B cell (primary cell): ENCODE measurements at regions not wholly inside any gene's neighbourhood (a gene's known extent, or its start where the extent isn't known, plus 50 kb on each side); places are given as distances from the start of the nearest gene placed in this dataset.

Experiments
- ATAC-seq: fragments of 200-7000 bp; cut with Tn5 transposase; one replicate; pipeline ENCODE4 v1.10.0; 2021; ENCODE audit warnings: low read depth, mild to moderate bottlenecking, moderate number of reproducible peaks, moderate library complexity
- CTCF ChIA-PET: fragments of 350-600 bp; sonication (Branson Sonifier 250); formaldehyde crosslinking; loops from one replicate; lab custom pipeline; 2021; ENCODE audit warnings: antibody characterized with exemption, inconsistent platforms; lab: Charles Lee
- POLR2A ChIA-PET: fragments of 350-600 bp; sonication (Branson Sonifier 250); formaldehyde crosslinking; loops from one replicate; lab custom pipeline; 2021; ENCODE audit warnings: antibody characterized with exemption; lab: Charles Lee
- DNase-seq: peaks from one replicate; pipeline ENCODE4 v3.0.0; 2013
- H2AFZ ChIP-seq: 2 replicates; pipeline ENCODE4 v1.6.1; 2012; ENCODE audit warnings: mild to moderate bottlenecking, low read depth, low read length; ENCODE audit not compliant: insufficient read depth, poor library complexity, severe bottlenecking
- H3K27ac ChIP-seq, 2 donors: 1 replicate in 1 of 2; 2 replicates in 1 of 2; pipeline ENCODE4 v1.5.1; 2012 to 2013; ENCODE audit warnings: low read length in 2 of 2, mild to moderate bottlenecking in 2 of 2, moderate library complexity in 1 of 2
- H3K27me3 ChIP-seq, 4 experiments: fragments of 200-600 bp in 1 of 4; sonication (generic) in 1 of 4; replicated peaks in 1 of 4; 1 replicate in 2 of 4; 2 replicates in 2 of 4; pipeline versions ENCODE4 v1.6.1 to v1.7.0; 2013 to 2016; ENCODE audit warnings: low read length in 3 of 4, mild to moderate bottlenecking in 2 of 4, mixed read lengths in 1 of 4, moderate library complexity in 1 of 4; ENCODE audit not compliant: insufficient read depth in 4 of 4, control insufficient read depth in 3 of 4; ENCODE audit errors: control extremely low read depth in 1 of 4
- H3K36me3 ChIP-seq, 2 experiments: replicated peaks in 1 of 2; 1 replicate in 1 of 2; 2 replicates in 1 of 2; pipeline versions ENCODE4 v1.6.1 to v1.7.1; 2013; ENCODE audit warnings: low read length in 1 of 2; ENCODE audit not compliant: insufficient read depth in 2 of 2, control insufficient read depth in 1 of 2; ENCODE audit errors: control extremely low read depth in 1 of 2, extremely low read depth in 1 of 2
- H3K4me1 ChIP-seq, 2 donors: fragments of 200-600 bp in 1 of 2; sonication (generic) in 1 of 2; 1 replicate in 1 of 2; 2 replicates in 1 of 2; pipeline versions ENCODE4 v1.5.1 to v1.6.1; 2013 to 2017; ENCODE audit warnings: low read length in 2 of 2; ENCODE audit not compliant: control insufficient read depth in 2 of 2, insufficient read depth in 2 of 2
- H3K4me2 ChIP-seq: replicated peaks from 2 replicates; pipeline ENCODE3; 2012; ENCODE audit warnings: mild to moderate bottlenecking, low read depth, low read length; ENCODE audit not compliant: poor library complexity, severe bottlenecking
- H3K4me3 ChIP-seq, 5 experiments: fragments of 200-600 bp in 1 of 5; sonication (generic) in 1 of 5; 1 replicate in 3 of 5; 2 replicates in 2 of 5; pipeline versions ENCODE4 v1.5.1 to v1.7.0; 2011 to 2016; ENCODE audit warnings: low read length in 4 of 5, mild to moderate bottlenecking in 4 of 5, low read depth in 2 of 5, control low read depth in 1 of 5, moderate library complexity in 1 of 5; ENCODE audit not compliant: insufficient read depth in 1 of 5; ENCODE audit errors: control extremely low read depth in 1 of 5, extremely low read depth in 1 of 5
- H3K79me2 ChIP-seq: fragments of 200-600 bp; sonication (generic); one replicate; pipeline ENCODE4 v1.6.0; 2016; ENCODE audit warnings: low read length; ENCODE audit not compliant: control insufficient read depth, insufficient read depth
- H3K9ac ChIP-seq: fragments of 200-600 bp; sonication (generic); 2 replicates; pipeline ENCODE4 v1.6.1; 2017; ENCODE audit warnings: mild to moderate bottlenecking, low read length, moderate library complexity
- H3K9me3 ChIP-seq, 3 donors: one replicate each; pipeline versions ENCODE4 v1.6.1 to v1.7.1; 2013; ENCODE audit warnings: low read length in 2 of 3; ENCODE audit not compliant: control insufficient read depth in 2 of 3, insufficient read depth in 1 of 3; ENCODE audit errors: control extremely low read depth in 1 of 3
- H4K20me1 ChIP-seq: 2 replicates; pipeline ENCODE4 v1.6.0; 2012; ENCODE audit warnings: mild to moderate bottlenecking, low read length; ENCODE audit not compliant: insufficient read depth, control insufficient read depth, poor library complexity, severe bottlenecking
- H3K27ac Mint-ChIP-seq: one replicate; pipeline ENCODE4 v1.8.0; 2021; ENCODE audit warnings: mixed read lengths
- H3K27me3 Mint-ChIP-seq: one replicate; pipeline ENCODE4 v1.8.0; 2021; ENCODE audit warnings: mixed read lengths
- H3K4me1 Mint-ChIP-seq: one replicate; pipeline ENCODE4 v1.8.0; 2021; ENCODE audit warnings: mixed read lengths
- H3K4me3 Mint-ChIP-seq: one replicate; pipeline ENCODE4 v1.8.0; 2021; ENCODE audit warnings: mixed read lengths
- H3K9me3 Mint-ChIP-seq: one replicate; pipeline ENCODE4 v1.8.0; 2022; ENCODE audit warnings: mixed read lengths; ENCODE audit not compliant: insufficient read depth
- EZH2 ChIP-seq: IDR thresholded peaks from 2 replicates; pipeline ENCODE4 v1.6.1; 2012; ENCODE audit warnings: borderline replicate concordance, low read depth, mild to moderate bottlenecking, moderate library complexity, low read length; ENCODE audit not compliant: insufficient read depth, poor library complexity, severe bottlenecking
- WGBS: methylation state at CpG from one replicate; pipeline ENCODE4 v1.1.5; 2013; ENCODE audit warnings: missing lambda C conversion rate; ENCODE audit not compliant: insufficient coverage; 5-methylcytosine and 5-hydroxymethylcytosine counted together
- intact Hi-C: fragments of 100-400 bp; cut with micrococcal nuclease; formaldehyde crosslinking; loops from one replicate; pipeline ENCODE4 v1.10.0; 2022
- TF ChIP-seq, protein P1 (sequence below): fragments of 200-600 bp; IDR thresholded peaks from one replicate; pipeline ENCODE4 v1.8.0; 2022; ENCODE audit warnings: antibody characterized with exemption, mild to moderate bottlenecking

GRCh38 chr7:10863476-10863875 is 110.2 kb upstream of the PHF14 start:
- H3K4me3 ChIP-seq, result no peak overlapping the region
- H3K27ac ChIP-seq, result no peak overlapping the region
- H2AFZ ChIP-seq, result no peak overlapping the region
- DNase-seq (no peak), ATAC-seq (no peak)
- WGBS, result 96% methylated on average over 6 of the region's 7 CpGs
- Mint-ChIP-seq H3K9me3 (no peaks in the 10 kb centered on the region), H3K27me3 (peaks cover 5% of the 10 kb centered on the region), H3K4me3 (no peak overlapping the region), H3K4me1 (no peaks in the 10 kb centered on the region), H3K27ac (no peak overlapping the region)
- no peak overlapping the region for H3K9ac ChIP-seq
- ChIA-PET CTCF (no interaction called here), POLR2A (no interaction called here)
- H3K36me3 ChIP-seq, result no peaks in the 10 kb centered on the region
- no peaks in the 10 kb centered on the region for H3K4me1 ChIP-seq
- H4K20me1 ChIP-seq, result no peaks in the 10 kb centered on the region
- H3K4me2 ChIP-seq, result no peak overlapping the region
- H3K27me3 ChIP-seq, result no peaks in the 10 kb centered on the region
- TF ChIP-seq, protein P1, sequence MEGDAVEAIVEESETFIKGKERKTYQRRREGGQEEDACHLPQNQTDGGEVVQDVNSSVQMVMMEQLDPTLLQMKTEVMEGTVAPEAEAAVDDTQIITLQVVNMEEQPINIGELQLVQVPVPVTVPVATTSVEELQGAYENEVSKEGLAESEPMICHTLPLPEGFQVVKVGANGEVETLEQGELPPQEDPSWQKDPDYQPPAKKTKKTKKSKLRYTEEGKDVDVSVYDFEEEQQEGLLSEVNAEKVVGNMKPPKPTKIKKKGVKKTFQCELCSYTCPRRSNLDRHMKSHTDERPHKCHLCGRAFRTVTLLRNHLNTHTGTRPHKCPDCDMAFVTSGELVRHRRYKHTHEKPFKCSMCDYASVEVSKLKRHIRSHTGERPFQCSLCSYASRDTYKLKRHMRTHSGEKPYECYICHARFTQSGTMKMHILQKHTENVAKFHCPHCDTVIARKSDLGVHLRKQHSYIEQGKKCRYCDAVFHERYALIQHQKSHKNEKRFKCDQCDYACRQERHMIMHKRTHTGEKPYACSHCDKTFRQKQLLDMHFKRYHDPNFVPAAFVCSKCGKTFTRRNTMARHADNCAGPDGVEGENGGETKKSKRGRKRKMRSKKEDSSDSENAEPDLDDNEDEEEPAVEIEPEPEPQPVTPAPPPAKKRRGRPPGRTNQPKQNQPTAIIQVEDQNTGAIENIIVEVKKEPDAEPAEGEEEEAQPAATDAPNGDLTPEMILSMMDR, result no peak
- TF ChIP-seq EZH2, result no peak
- intact Hi-C loops, result no loop called here
- no peaks in the 10 kb centered on the region for H3K79me2 ChIP-seq
- H3K9me3 ChIP-seq, result no peaks in the 10 kb centered on the region

- H3K27ac Mint-ChIP-seq, result no peak overlapping the region
- no peak for ATAC-seq
- 100% methylated on average over 1 of the region's 1 CpG for WGBS
- Histone ChIP-seq H4K20me1 (no peaks in the 10 kb centered on the region), H3K4me1 (no peaks in the 10 kb centered on the region), H3K9ac (no peak overlapping the region), H3K79me2 (no peaks in the 10 kb centered on the region), H2AFZ (no peak overlapping the region), H3K4me2 (no peak overlapping the region), H3K27me3 (peaks cover 0 to 3% (median 0%) of the 10 kb centered on the region in 4 experiments), H3K9me3 (no peaks in the 10 kb centered on the region), H3K27ac (no peak overlapping the region), H3K4me3 (no peak overlapping the region), H3K36me3 (no peaks in the 10 kb centered on the region)
- POLR2A ChIA-PET, result no interaction called here
- intact Hi-C loops, result no loop called here
- H3K9me3 Mint-ChIP-seq, result no peaks in the 10 kb centered on the region
- no peak overlapping the region for H3K4me3 Mint-ChIP-seq
- TF ChIP-seq, protein P1, result no peak
- no peak for TF ChIP-seq EZH2
- CTCF ChIA-PET, result no interaction called here
- H3K27me3 Mint-ChIP-seq, result peaks cover 36% of the 10 kb centered on the region
- DNase-seq, result no peak
- no peaks in the 10 kb centered on the region for H3K4me1 Mint-ChIP-seq
Observed at GRCh38 chr7:10874666-10875065, 99.0 kb upstream of the PHF14 start.
